ENCODE measurements at regions not wholly inside any gene's neighbourhood (a gene's known extent, or its start where the extent isn't known, plus 50 kb on each side); places are given as distances from the start of the nearest gene placed in this dataset.

- TF ChIP-seq CTCF (IDR thresholded peaks at IDR 0.05), result no peak
- H3K36me3 ChIP-seq, result peaks cover 0 to 61% (median 21%) of the 10 kb centered on the region in 9 donors
- WGBS, 2 donors, result 96 to 99% methylated on average over 5 of the region's 5 CpGs
Observed at GRCh38 chr22:25380122-25380747, 160.8 kb downstream of the CRYBB2 start.

GRCh38 chr22:25382762-25383161 lies 163.3 kb downstream of the CRYBB2 start:
- WGBS, 2 donors, result 88% methylated on average over 7 of the region's 7 CpGs
- no peak overlapping the region for H3K27ac ChIP-seq
- intact Hi-C loops (cut with DNase I), result no loop called here
- DNase-seq (no peak), ATAC-seq (peak in 1 of 8 donors; percentile 13)
- H3K9me3 ChIP-seq, result no peaks in the 10 kb centered on the region
- peaks cover 0 to 40% (median 10%) of the 10 kb centered on the region in 9 donors for H3K36me3 ChIP-seq
- peaks cover 0 to 34% (median 22%) of the 10 kb centered on the region in 9 donors for H3K4me1 ChIP-seq
- peak in 1 of 9 donors; percentile 27 for TF ChIP-seq CTCF (IDR thresholded peaks at IDR 0.05)
- H3K27me3 ChIP-seq, result no peaks in the 10 kb centered on the region
- no peak overlapping the region for H3K4me3 ChIP-seq

More at GRCh38 chr22:25380122-25380747, 160.8 kb downstream of the CRYBB2 start:
- Histone ChIP-seq H3K27me3 (no peaks in the 10 kb centered on the region), H3K4me3 (no peak overlapping the region), H3K4me1 (peaks cover 0 to 17% (median 5%) of the 10 kb centered on the region in 9 donors), H3K27ac (no peak overlapping the region), H3K9me3 (no peaks in the 10 kb centered on the region)
- DNase-seq (no peak), ATAC-seq (no peak)
- intact Hi-C loops (cut with DNase I), result no loop called here

GRCh38 chr22:25383278-25383820 lies 163.9 kb downstream of the CRYBB2 start:
- no peak overlapping the region for H3K27ac ChIP-seq
- intact Hi-C loops (cut with DNase I), result no loop called here
- H3K4me3 ChIP-seq, result no peak overlapping the region
- H3K9me3 ChIP-seq, result no peaks in the 10 kb centered on the region
- no peak for TF ChIP-seq CTCF (IDR thresholded peaks at IDR 0.05)
- no peaks in the 10 kb centered on the region for H3K27me3 ChIP-seq
- H3K4me1 ChIP-seq, result peaks cover 0 to 39% (median 24%) of the 10 kb centered on the region in 9 donors
- peaks cover 0 to 34% (median 10%) of the 10 kb centered on the region in 9 donors for H3K36me3 ChIP-seq
- ATAC-seq (no peak), DNase-seq (no peak)
- WGBS, 2 donors, result 78 to 82% methylated on average over 15 of the region's 15 CpGs

- DNase-seq (no peak), ATAC-seq (peak in 1 of 8 donors; percentile 25)
- Histone ChIP-seq H3K27ac (no peak overlapping the region), H3K9me3 (no peaks in the 10 kb centered on the region), H3K36me3 (peaks cover 0 to 28% (median 10%) of the 10 kb centered on the region in 9 donors), H3K27me3 (no peaks in the 10 kb centered on the region), H3K4me3 (no peak overlapping the region), H3K4me1 (peaks cover 0 to 44% (median 29%) of the 10 kb centered on the region in 9 donors)
- intact Hi-C loops (cut with DNase I), result no loop called here
- 73 to 74% methylated on average over 18 of the region's 18 CpGs for WGBS, 2 donors
- TF ChIP-seq CTCF (IDR thresholded peaks at IDR 0.05), result no peak
Observed at GRCh38 chr22:25383892-25384291, 164.5 kb downstream of the CRYBB2 start.

All from heart right ventricle (tissue), 16 donors.